Right atrium auricular region (tissue), 2 donors: ENCODE measurements at regions not wholly inside any gene's neighbourhood (a gene's known extent, or its start where the extent isn't known, plus 50 kb on each side); places are given as distances from the start of the nearest gene placed in this dataset.

Source experiments
- DNase-seq: peaks from one replicate; pipeline ENCODE4 v3.0.0-alpha.2; 2019; ENCODE audit warnings: low spot score
- H3K27ac ChIP-seq, 2 donors: fragments of 200-600 bp; sonication (generic); 1 replicate in 1 of 2; 2 replicates in 1 of 2; pipeline ENCODE4 v1.5.1; 2016 to 2019
- H3K27me3 ChIP-seq, 2 donors: fragments of 200-600 bp; sonication (generic); one replicate each; pipeline versions ENCODE4 v1.5.1 to v1.6.0; 2017 to 2019
- H3K36me3 ChIP-seq: fragments of 200-600 bp; sonication (generic); one replicate; pipeline ENCODE4 v1.5.1; 2016
- H3K4me1 ChIP-seq, 2 donors: fragments of 200-600 bp; sonication (generic); one replicate each; pipeline versions ENCODE4 v1.5.1 to v1.6.0; 2017 to 2019
- H3K4me3 ChIP-seq, 2 donors: fragments of 200-600 bp; sonication (generic); 1 replicate in 1 of 2; 2 replicates in 1 of 2; pipeline ENCODE4 v1.5.1; 2017 to 2019; ENCODE audit warnings: mild to moderate bottlenecking in 1 of 2, moderate library complexity in 1 of 2
- H3K9me3 ChIP-seq, 2 donors: fragments of 200-600 bp; sonication (generic); one replicate each; pipeline ENCODE4 v1.5.1; 2019
- TF ChIP-seq, protein P1 (sequence below), 2 donors: fragments of 200-600 bp; sonication (generic); IDR thresholded peaks; one replicate each; pipeline ENCODE4 v1.5.1; 2019; ENCODE audit warnings: antibody characterized with exemption in 2 of 2

DNA sequence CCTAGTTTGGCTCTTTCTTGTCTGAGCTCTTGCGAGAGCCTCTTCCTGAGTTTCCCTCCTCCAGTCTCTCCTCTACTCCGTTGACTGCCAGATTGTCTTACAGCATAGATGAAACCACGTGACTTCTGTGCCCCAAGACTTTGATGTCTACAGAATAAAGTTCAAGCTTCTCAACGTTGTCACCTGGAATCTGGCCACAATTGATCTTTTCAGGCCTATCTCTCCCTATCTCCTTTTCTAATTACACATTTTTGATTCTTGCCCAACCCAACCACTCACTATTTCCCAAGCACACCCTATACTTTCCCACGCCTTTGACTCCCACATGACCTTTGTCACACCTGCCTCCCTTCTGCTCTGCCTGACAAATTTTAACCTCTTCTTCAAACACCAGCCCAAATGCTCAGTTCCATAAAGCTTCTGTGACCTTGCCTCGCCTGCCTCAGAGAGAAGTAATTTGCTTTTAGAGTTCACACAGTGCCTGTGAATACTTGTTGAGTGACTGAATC lies 52.4 kb upstream of the PMFBP1 start:
- no peak overlapping the region for H3K4me3 ChIP-seq
- no peak for DNase-seq
- H3K9me3 ChIP-seq: no peaks in the 10 kb centered on the region
- TF ChIP-seq, protein P1, sequence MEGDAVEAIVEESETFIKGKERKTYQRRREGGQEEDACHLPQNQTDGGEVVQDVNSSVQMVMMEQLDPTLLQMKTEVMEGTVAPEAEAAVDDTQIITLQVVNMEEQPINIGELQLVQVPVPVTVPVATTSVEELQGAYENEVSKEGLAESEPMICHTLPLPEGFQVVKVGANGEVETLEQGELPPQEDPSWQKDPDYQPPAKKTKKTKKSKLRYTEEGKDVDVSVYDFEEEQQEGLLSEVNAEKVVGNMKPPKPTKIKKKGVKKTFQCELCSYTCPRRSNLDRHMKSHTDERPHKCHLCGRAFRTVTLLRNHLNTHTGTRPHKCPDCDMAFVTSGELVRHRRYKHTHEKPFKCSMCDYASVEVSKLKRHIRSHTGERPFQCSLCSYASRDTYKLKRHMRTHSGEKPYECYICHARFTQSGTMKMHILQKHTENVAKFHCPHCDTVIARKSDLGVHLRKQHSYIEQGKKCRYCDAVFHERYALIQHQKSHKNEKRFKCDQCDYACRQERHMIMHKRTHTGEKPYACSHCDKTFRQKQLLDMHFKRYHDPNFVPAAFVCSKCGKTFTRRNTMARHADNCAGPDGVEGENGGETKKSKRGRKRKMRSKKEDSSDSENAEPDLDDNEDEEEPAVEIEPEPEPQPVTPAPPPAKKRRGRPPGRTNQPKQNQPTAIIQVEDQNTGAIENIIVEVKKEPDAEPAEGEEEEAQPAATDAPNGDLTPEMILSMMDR (IDR thresholded peaks at IDR 0.05): no peak
- no peaks in the 10 kb centered on the region for H3K27me3 ChIP-seq
- H3K4me1 ChIP-seq: no peaks in the 10 kb centered on the region
- no peak overlapping the region for H3K27ac ChIP-seq
- no peaks in the 10 kb centered on the region for H3K36me3 ChIP-seq

DNA sequence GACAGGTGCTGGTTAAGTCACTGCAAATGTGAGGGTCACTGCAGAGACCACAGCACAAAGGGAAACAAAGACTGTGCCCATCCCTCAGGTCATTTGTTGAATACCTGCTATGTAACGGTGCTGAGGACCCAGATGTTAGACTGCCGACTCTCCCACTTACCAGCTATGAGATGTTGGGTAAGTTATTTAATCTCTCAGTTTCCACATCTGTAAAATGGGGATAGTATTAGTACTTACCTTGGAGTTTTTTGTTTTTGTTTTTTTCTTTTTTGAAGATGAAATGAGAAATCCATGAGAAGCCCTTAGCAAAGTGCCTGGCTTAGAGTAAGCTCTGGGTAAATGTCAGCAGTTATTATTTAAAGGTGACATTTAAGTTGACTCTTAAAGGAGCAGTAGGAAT lies 50.5 kb upstream of the PMFBP1 start:
- no peaks in the 10 kb centered on the region for H3K27me3 ChIP-seq
- no peaks in the 10 kb centered on the region for H3K36me3 ChIP-seq
- no peak for DNase-seq
- no peak overlapping the region for H3K27ac ChIP-seq
- no peaks in the 10 kb centered on the region for H3K4me1 ChIP-seq
- TF ChIP-seq, protein P1 (IDR thresholded peaks at IDR 0.05): no peak
- H3K4me3 ChIP-seq: no peak overlapping the region
- no peaks in the 10 kb centered on the region for H3K9me3 ChIP-seq
